GM23338 (cell line): ENCODE measurements at regions not wholly inside any gene's neighbourhood (a gene's known extent, or its start where the extent isn't known, plus 50 kb on each side); places are given as distances from the start of the nearest gene placed in this dataset.

Experiments used
- ATAC-seq: fragments of 200-7000 bp; cut with Tn5 transposase; 3 replicates; pipeline ENCODE4 v1.9.1; 2020
- DNase-seq: peaks from one replicate; pipeline ENCODE4 v3.0.0-alpha.2; 2015; ENCODE audit warnings: low spot score
- H2AFZ ChIP-seq: fragments of 200-600 bp; sonication (generic); 2 replicates; pipeline ENCODE4 v1.8.0; 2016; ENCODE audit warnings: antibody characterized with exemption, mild to moderate bottlenecking, moderate library complexity
- H3F3A ChIP-seq: fragments of 200-600 bp; sonication (generic); replicated peaks from 2 replicates; pipeline ENCODE4 v1.8.0; 2017; ENCODE audit warnings: antibody characterized with exemption, mixed run types, low read depth
- H3K27ac ChIP-seq: fragments of 200-600 bp; sonication (generic); 2 replicates; pipeline ENCODE4 v1.6.1; 2016; ENCODE audit warnings: low read depth
- H3K27me3 ChIP-seq: fragments of 200-600 bp; sonication (generic); 2 replicates; pipeline ENCODE4 v1.8.0; 2016; ENCODE audit warnings: mild to moderate bottlenecking, mixed run types, moderate library complexity; ENCODE audit not compliant: insufficient read depth
- H3K36me3 ChIP-seq: fragments of 200-600 bp; sonication (generic); 2 replicates; pipeline ENCODE4 v1.8.0; 2016; ENCODE audit warnings: mild to moderate bottlenecking; ENCODE audit not compliant: insufficient read depth
- H3K4me1 ChIP-seq: fragments of 200-600 bp; sonication (generic); 2 replicates; pipeline ENCODE4 v1.8.0; 2016; ENCODE audit warnings: mild to moderate bottlenecking, moderate library complexity; ENCODE audit not compliant: insufficient read depth
- H3K4me2 ChIP-seq: fragments of 200-600 bp; sonication (generic); 2 replicates; pipeline ENCODE4 v1.7.1; 2017; ENCODE audit warnings: mixed run types
- H3K4me3 ChIP-seq: fragments of 200-600 bp; sonication (generic); 2 replicates; pipeline ENCODE4 v1.6.1; 2016; ENCODE audit warnings: mixed run types
- H3K79me2 ChIP-seq: fragments of 200-600 bp; sonication (generic); replicated peaks from 2 replicates; pipeline ENCODE4 v1.8.0; 2017; ENCODE audit warnings: mild to moderate bottlenecking; ENCODE audit not compliant: insufficient read depth
- H3K9me2 ChIP-seq: fragments of 200-600 bp; sonication (generic); 2 replicates; pipeline ENCODE4 v1.8.0; 2017; ENCODE audit not compliant: insufficient read depth
- H4K20me1 ChIP-seq: fragments of 200-600 bp; sonication (generic); replicated peaks from 2 replicates; pipeline ENCODE4 v1.8.0; 2017; ENCODE audit warnings: mild to moderate bottlenecking; ENCODE audit not compliant: insufficient read depth
- H3K27ac Mint-ChIP-seq: 2 replicates; pipeline ENCODE4 v1.8.0; 2020; ENCODE audit warnings: inconsistent platforms, mild to moderate bottlenecking, moderate library complexity, mixed read lengths
- H3K27me3 Mint-ChIP-seq: 3 replicates; pipeline ENCODE4 v1.8.0; 2022; ENCODE audit warnings: low read depth, mild to moderate bottlenecking, moderate library complexity, mixed read lengths, inconsistent platforms; ENCODE audit not compliant: insufficient read depth, poor library complexity
- H3K36me3 Mint-ChIP-seq: 3 replicates; pipeline ENCODE4 v1.8.0; 2021; ENCODE audit warnings: low read depth, mild to moderate bottlenecking, inconsistent platforms, moderate library complexity, mixed read lengths
- H3K4me1 Mint-ChIP-seq: 3 replicates; pipeline ENCODE4 v1.8.0; 2020; ENCODE audit warnings: mild to moderate bottlenecking, inconsistent platforms, mixed read lengths
- H3K4me3 Mint-ChIP-seq: 3 replicates; pipeline ENCODE4 v1.8.0; 2021; ENCODE audit warnings: moderate library complexity, mild to moderate bottlenecking, inconsistent platforms, mixed read lengths
- H3K9me3 Mint-ChIP-seq: 3 replicates; pipeline ENCODE4 v1.8.0; 2020; ENCODE audit warnings: moderate library complexity, mild to moderate bottlenecking, inconsistent platforms, mixed read lengths
- CREB1 ChIP-seq: fragments of 250-450 bp; sonication (Bioruptor Pico); IDR thresholded peaks from 2 replicates; pipeline ENCODE4 v1.5.0; 2020; ENCODE audit warnings: low read depth, mild to moderate bottlenecking, moderate library complexity
- ETS1 ChIP-seq: IDR thresholded peaks from 2 replicates; pipeline ENCODE4 v1.6.1; 2016; ENCODE audit warnings: antibody characterized with exemption
- EZH2phosphoT487 ChIP-seq: fragments of 200-600 bp; sonication (generic); IDR thresholded peaks from one replicate; pipeline ENCODE4 v1.8.1; 2018; ENCODE audit warnings: antibody characterized with exemption; ENCODE audit not compliant: unreplicated experiment
- JUNB ChIP-seq: IDR thresholded peaks from one replicate; pipeline ENCODE4 v1.6.1; 2016; ENCODE audit warnings: antibody characterized with exemption; ENCODE audit not compliant: unreplicated experiment
- POLR2AphosphoS5 ChIP-seq: IDR thresholded peaks from 2 replicates; pipeline ENCODE4 v1.6.1; 2016; ENCODE audit warnings: antibody characterized with exemption, low read depth
- REST ChIP-seq: IDR thresholded peaks from one replicate; pipeline ENCODE4 v1.6.1; 2018; ENCODE audit warnings: antibody characterized with exemption; ENCODE audit not compliant: unreplicated experiment
- ZNF114 ChIP-seq: fragments of 250-450 bp; sonication (Bioruptor Pico); IDR thresholded peaks from 2 replicates; pipeline ENCODE4 v1.5.0; 2020; ENCODE audit warnings: mild to moderate bottlenecking, moderate library complexity
- ZNF462 ChIP-seq: fragments of 250-450 bp; sonication (Bioruptor Pico); IDR thresholded peaks from 2 replicates; pipeline ENCODE4 v1.5.0; 2020; ENCODE audit warnings: mild to moderate bottlenecking, moderate library complexity

- no peak for TF ChIP-seq ETS1
- no peak for TF ChIP-seq CREB1 (CRISPR knock-in tag)
- no peak for TF ChIP-seq JUNB
- TF ChIP-seq EZH2phosphoT487: no peak
Measured at GRCh38 chr19:29889702-29890101, 52.3 kb upstream of the URI1 start (continued).

- Histone ChIP-seq H3K79me2 (no peaks in the 10 kb centered on the region), H3K27me3 (no peaks in the 10 kb centered on the region), H3K4me1 (no peaks in the 10 kb centered on the region), H3K27ac (no peak overlapping the region), H2AFZ (no peak overlapping the region), H3K4me3 (no peak overlapping the region), H3F3A (no peaks in the 10 kb centered on the region), H3K4me2 (no peak overlapping the region), H4K20me1 (no peaks in the 10 kb centered on the region), H3K36me3 (no peaks in the 10 kb centered on the region), H3K9me2 (no peaks in the 10 kb centered on the region)
- TF ChIP-seq ZNF114 (CRISPR knock-in tag) (no peak), REST (no peak), ZNF462 (no peak), POLR2AphosphoS5 (no peak), ETS1 (no peak), CREB1 (CRISPR knock-in tag) (no peak)
- no peak overlapping the region for H3K27ac Mint-ChIP-seq
- ATAC-seq (no peak), DNase-seq (no peak)
- H3K4me1 Mint-ChIP-seq: peaks cover 8% of the 10 kb centered on the region; the same call in 2 of the 3 replicates
- H3K27me3 Mint-ChIP-seq: peaks cover 13% of the 10 kb centered on the region
- no peak overlapping the region for H3K4me3 Mint-ChIP-seq
- H3K9me3 Mint-ChIP-seq: no peaks in the 10 kb centered on the region
- no peaks in the 10 kb centered on the region for H3K36me3 Mint-ChIP-seq
Measured at GRCh38 chr19:29890392-29890791, 51.6 kb upstream of the URI1 start.
